Prostate gland (tissue), 2 donors: ENCODE measurements at regions not wholly inside any gene's neighbourhood (a gene's known extent, or its start where the extent isn't known, plus 50 kb on each side); places are given as distances from the start of the nearest gene placed in this dataset.

Experiments
- POLR2A ChIP-seq: fragments of 450-650 bp; IDR thresholded peaks from one replicate; pipeline ENCODE4 v1.6.1; 2016; ENCODE audit warnings: antibody characterized with exemption, mild to moderate bottlenecking
- TF ChIP-seq, protein P1 (sequence below), 4 experiments: fragments of 200-600 bp in 2 of 4; fragments of 450-650 bp in 2 of 4; sonication (generic) in 2 of 4; IDR thresholded peaks; 1 replicate in 3 of 4; 2 replicates in 1 of 4; pipeline ENCODE4 v1.5.1; 2016 to 2019; ENCODE audit warnings: antibody characterized with exemption in 4 of 4, mild to moderate bottlenecking in 2 of 4, moderate library complexity in 2 of 4

DNA sequence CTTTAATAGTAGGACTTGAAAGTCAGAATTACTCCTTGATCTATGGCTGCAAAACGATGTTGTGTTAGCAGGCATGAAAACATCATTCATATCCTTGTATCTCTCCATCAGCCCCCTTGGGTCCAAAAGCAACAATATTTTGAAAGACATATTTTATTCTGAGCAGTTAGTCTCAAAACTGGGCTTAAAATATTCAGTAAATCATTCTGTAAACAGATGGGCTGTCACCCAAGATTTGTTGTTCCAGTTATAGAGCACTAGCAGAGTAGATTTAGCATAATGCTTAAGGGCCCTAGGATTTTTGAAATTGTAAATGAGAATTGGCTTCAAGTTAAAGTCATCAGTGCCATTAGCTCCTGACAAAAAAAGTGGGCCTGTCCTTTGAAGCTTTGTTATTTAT is 1565.6 kb downstream of the STIM2 start:
- TF ChIP-seq POLR2A = no peak
- TF ChIP-seq, protein P1, sequence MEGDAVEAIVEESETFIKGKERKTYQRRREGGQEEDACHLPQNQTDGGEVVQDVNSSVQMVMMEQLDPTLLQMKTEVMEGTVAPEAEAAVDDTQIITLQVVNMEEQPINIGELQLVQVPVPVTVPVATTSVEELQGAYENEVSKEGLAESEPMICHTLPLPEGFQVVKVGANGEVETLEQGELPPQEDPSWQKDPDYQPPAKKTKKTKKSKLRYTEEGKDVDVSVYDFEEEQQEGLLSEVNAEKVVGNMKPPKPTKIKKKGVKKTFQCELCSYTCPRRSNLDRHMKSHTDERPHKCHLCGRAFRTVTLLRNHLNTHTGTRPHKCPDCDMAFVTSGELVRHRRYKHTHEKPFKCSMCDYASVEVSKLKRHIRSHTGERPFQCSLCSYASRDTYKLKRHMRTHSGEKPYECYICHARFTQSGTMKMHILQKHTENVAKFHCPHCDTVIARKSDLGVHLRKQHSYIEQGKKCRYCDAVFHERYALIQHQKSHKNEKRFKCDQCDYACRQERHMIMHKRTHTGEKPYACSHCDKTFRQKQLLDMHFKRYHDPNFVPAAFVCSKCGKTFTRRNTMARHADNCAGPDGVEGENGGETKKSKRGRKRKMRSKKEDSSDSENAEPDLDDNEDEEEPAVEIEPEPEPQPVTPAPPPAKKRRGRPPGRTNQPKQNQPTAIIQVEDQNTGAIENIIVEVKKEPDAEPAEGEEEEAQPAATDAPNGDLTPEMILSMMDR (IDR thresholded peaks at IDR 0.05) = no peak
